A549 (cell line): ENCODE measurements at regions not wholly inside any gene's neighbourhood (a gene's known extent, or its start where the extent isn't known, plus 50 kb on each side); places are given as distances from the start of the nearest gene placed in this dataset.

Experiments used
- RFX5 ChIP-seq: fragments of 450-650 bp; IDR thresholded peaks from 2 replicates; pipeline ENCODE4 v1.7.1; 2014; ENCODE audit warnings: antibody characterized with exemption, mild to moderate bottlenecking, moderate library complexity
- TF ChIP-seq, protein P1 (sequence below): fragments of 150-350 bp; IDR thresholded peaks from 2 replicates; pipeline ENCODE4 v1.6.1; 2014; ENCODE audit warnings: low read depth, mild to moderate bottlenecking, low read length

DNA sequence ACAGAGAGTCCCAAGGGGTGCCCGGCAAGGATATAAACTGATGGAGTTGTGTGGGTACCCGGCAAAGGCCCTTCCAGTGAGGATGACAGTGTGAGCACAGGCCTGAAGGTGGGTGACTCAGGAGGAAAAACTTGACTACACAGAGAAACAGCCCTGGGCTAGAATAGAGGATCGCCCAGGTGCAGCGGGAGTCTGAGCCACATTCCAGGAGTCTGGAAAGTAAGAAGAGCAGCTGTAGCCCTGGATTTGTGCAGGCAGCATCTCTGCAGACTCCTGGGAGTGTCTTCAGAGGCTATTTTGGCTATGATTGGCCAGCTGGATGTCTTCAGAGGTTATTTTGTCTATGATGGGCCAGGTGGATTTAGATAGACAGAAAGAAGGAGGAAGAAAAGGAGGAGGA is 367.6 kb upstream of the MKI67 start:
- TF ChIP-seq RFX5: no peak
- TF ChIP-seq, protein P1, sequence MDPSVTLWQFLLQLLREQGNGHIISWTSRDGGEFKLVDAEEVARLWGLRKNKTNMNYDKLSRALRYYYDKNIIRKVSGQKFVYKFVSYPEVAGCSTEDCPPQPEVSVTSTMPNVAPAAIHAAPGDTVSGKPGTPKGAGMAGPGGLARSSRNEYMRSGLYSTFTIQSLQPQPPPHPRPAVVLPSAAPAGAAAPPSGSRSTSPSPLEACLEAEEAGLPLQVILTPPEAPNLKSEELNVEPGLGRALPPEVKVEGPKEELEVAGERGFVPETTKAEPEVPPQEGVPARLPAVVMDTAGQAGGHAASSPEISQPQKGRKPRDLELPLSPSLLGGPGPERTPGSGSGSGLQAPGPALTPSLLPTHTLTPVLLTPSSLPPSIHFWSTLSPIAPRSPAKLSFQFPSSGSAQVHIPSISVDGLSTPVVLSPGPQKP: no peak
